Stomach smooth muscle (tissue), 2 donors: ENCODE measurements at regions not wholly inside any gene's neighbourhood (a gene's known extent, or its start where the extent isn't known, plus 50 kb on each side); places are given as distances from the start of the nearest gene placed in this dataset.

Experiments used
- H3K27ac ChIP-seq: one replicate; pipeline ENCODE4 v1.7.0; 2013; ENCODE audit warnings: mild to moderate bottlenecking, low read length, inconsistent platforms
- H3K27me3 ChIP-seq, 2 donors: one replicate each; pipeline ENCODE4 v1.7.0; 2013; ENCODE audit warnings: low read length in 2 of 2; ENCODE audit not compliant: insufficient read depth in 2 of 2, control insufficient read depth in 1 of 2
- H3K36me3 ChIP-seq, 2 donors: one replicate each; pipeline ENCODE4 v1.7.0; 2013; ENCODE audit warnings: low read length in 2 of 2; ENCODE audit not compliant: control insufficient read depth in 2 of 2, insufficient read depth in 2 of 2
- H3K4me1 ChIP-seq: one replicate; pipeline ENCODE4 v1.7.0; 2013; ENCODE audit warnings: low read length; ENCODE audit not compliant: control insufficient read depth, insufficient read depth
- H3K4me3 ChIP-seq, 2 donors: one replicate each; pipeline ENCODE4 v1.7.0; 2013; ENCODE audit warnings: low read length in 2 of 2
- H3K9ac ChIP-seq, 2 donors: one replicate each; pipeline ENCODE4 v1.7.0; 2013; ENCODE audit warnings: low read length in 2 of 2, mild to moderate bottlenecking in 1 of 2
- H3K9me3 ChIP-seq, 2 donors: one replicate each; pipeline ENCODE4 v1.7.0; 2013; ENCODE audit warnings: low read length in 2 of 2; ENCODE audit not compliant: control insufficient read depth in 2 of 2
- donor health status: healthy.
- donor health status: Pancreatic carcinoma.

- Histone ChIP-seq H3K9me3 (no peaks in the 10 kb centered on the region), H3K4me1 (no peaks in the 10 kb centered on the region), H3K36me3 (no peaks in the 10 kb centered on the region), H3K27me3 (no peaks in the 10 kb centered on the region), H3K4me3 (no peak overlapping the region), H3K27ac (no peak overlapping the region), H3K9ac (no peak overlapping the region)
These were observed 912.5 kb upstream of the PABPC4L start for GRCh38 chr4:135114079-135114478.

GRCh38 chr4:135098061-135098460, 896.5 kb upstream of the PABPC4L start:
- Histone ChIP-seq H3K27ac (no peak overlapping the region), H3K4me1 (no peaks in the 10 kb centered on the region), H3K4me3 (no peak overlapping the region), H3K36me3 (no peaks in the 10 kb centered on the region), H3K9ac (no peak overlapping the region), H3K27me3 (no peaks in the 10 kb centered on the region), H3K9me3 (no peaks in the 10 kb centered on the region)

GRCh38 chr4:135073389-135073788, 871.8 kb upstream of the PABPC4L start:
- H3K4me1 ChIP-seq = no peaks in the 10 kb centered on the region
- H3K9ac ChIP-seq = no peak overlapping the region
- H3K4me3 ChIP-seq = no peak overlapping the region
- no peak overlapping the region for H3K27ac ChIP-seq
- no peaks in the 10 kb centered on the region for H3K36me3 ChIP-seq
- no peaks in the 10 kb centered on the region for H3K27me3 ChIP-seq
- H3K9me3 ChIP-seq = no peaks in the 10 kb centered on the region

- Histone ChIP-seq H3K4me3 (no peak overlapping the region), H3K36me3 (no peaks in the 10 kb centered on the region), H3K9me3 (no peaks in the 10 kb centered on the region), H3K27ac (no peak overlapping the region), H3K4me1 (no peaks in the 10 kb centered on the region), H3K9ac (no peak overlapping the region), H3K27me3 (no peaks in the 10 kb centered on the region)
These were observed 871.0 kb upstream of the PABPC4L start for GRCh38 chr4:135072553-135072952.

- no peaks in the 10 kb centered on the region for H3K27me3 ChIP-seq
- no peak overlapping the region for H3K9ac ChIP-seq
These were observed 863.8 kb upstream of the PABPC4L start for GRCh38 chr4:135065366-135065765.

GRCh38 chr4:135050086-135050717, 848.6 kb upstream of the PABPC4L start:
- no peak overlapping the region for H3K4me3 ChIP-seq
- no peaks in the 10 kb centered on the region for H3K36me3 ChIP-seq
- H3K9me3 ChIP-seq = no peaks in the 10 kb centered on the region
- no peak overlapping the region for H3K27ac ChIP-seq
- no peaks in the 10 kb centered on the region for H3K27me3 ChIP-seq
- no peaks in the 10 kb centered on the region for H3K4me1 ChIP-seq
- no peak overlapping the region for H3K9ac ChIP-seq

More at GRCh38 chr4:135065366-135065765, 863.8 kb upstream of the PABPC4L start:
- Histone ChIP-seq H3K9me3 (no peaks in the 10 kb centered on the region), H3K27ac (no peak overlapping the region), H3K4me3 (no peak overlapping the region), H3K36me3 (no peaks in the 10 kb centered on the region), H3K4me1 (no peaks in the 10 kb centered on the region)

GRCh38 chr4:135032670-135033069, 831.1 kb upstream of the PABPC4L start:
- Histone ChIP-seq H3K27ac (no peak overlapping the region), H3K36me3 (no peaks in the 10 kb centered on the region), H3K27me3 (no peaks in the 10 kb centered on the region), H3K9me3 (peaks cover 0 to 3% of the 10 kb centered on the region in 2 donors), H3K9ac (no peak overlapping the region), H3K4me3 (no peak overlapping the region), H3K4me1 (no peaks in the 10 kb centered on the region)

GRCh38 chr4:135015771-135016170, 814.2 kb upstream of the PABPC4L start:
- Histone ChIP-seq H3K9me3 (no peaks in the 10 kb centered on the region), H3K27ac (no peak overlapping the region), H3K9ac (no peak overlapping the region), H3K27me3 (no peaks in the 10 kb centered on the region), H3K4me3 (no peak overlapping the region), H3K4me1 (no peaks in the 10 kb centered on the region), H3K36me3 (no peaks in the 10 kb centered on the region)

- H3K27me3 ChIP-seq = no peaks in the 10 kb centered on the region
- H3K27ac ChIP-seq = no peak overlapping the region
- H3K36me3 ChIP-seq = no peaks in the 10 kb centered on the region
- H3K9ac ChIP-seq = no peak overlapping the region
- no peak overlapping the region for H3K4me3 ChIP-seq
- H3K4me1 ChIP-seq = no peaks in the 10 kb centered on the region
- no peaks in the 10 kb centered on the region for H3K9me3 ChIP-seq
These were observed 805.8 kb upstream of the PABPC4L start for GRCh38 chr4:135007400-135007799.

- H3K36me3 ChIP-seq = no peaks in the 10 kb centered on the region
- no peaks in the 10 kb centered on the region for H3K9me3 ChIP-seq
- no peak overlapping the region for H3K27ac ChIP-seq
- H3K27me3 ChIP-seq = no peaks in the 10 kb centered on the region
- H3K4me3 ChIP-seq = no peak overlapping the region
- H3K4me1 ChIP-seq = no peaks in the 10 kb centered on the region
- H3K9ac ChIP-seq = no peak overlapping the region
These were observed 797.6 kb upstream of the PABPC4L start for GRCh38 chr4:134999169-134999568.

GRCh38 chr4:134961963-134962362, 760.4 kb upstream of the PABPC4L start:
- Histone ChIP-seq H3K9ac (no peak overlapping the region), H3K4me3 (no peak overlapping the region), H3K36me3 (no peaks in the 10 kb centered on the region), H3K27ac (no peak overlapping the region), H3K27me3 (no peaks in the 10 kb centered on the region), H3K9me3 (peaks cover 0 to 3% of the 10 kb centered on the region in 2 donors), H3K4me1 (no peaks in the 10 kb centered on the region)
